ENCODE measurements at regions not wholly inside any gene's neighbourhood (a gene's known extent, or its start where the extent isn't known, plus 50 kb on each side); places are given as distances from the start of the nearest gene placed in this dataset.
A peak's percentile ranks its signal among the peaks of the same experiment; 100 is the strongest.
"Not testable (repeated sequence)": the region's sequence is repeated elsewhere in the genome, so short reads cannot be mapped to it uniquely, and the experiment has no call there.

- DNase-seq = no peak
Measured at GRCh38 chr10:26355241-26355640, 82.9 kb upstream of the APBB1IP start.

GRCh38 chr10:26357203-26357602, 80.9 kb upstream of the APBB1IP start:
- no peak for DNase-seq

- DNase-seq = no peak
Measured at GRCh38 chr10:26358071-26358470, 80.1 kb upstream of the APBB1IP start.

- DNase-seq = no peak
Measured at GRCh38 chr10:26359670-26360069, 78.5 kb upstream of the APBB1IP start.

- DNase-seq = no peak
Measured at GRCh38 chr10:26361351-26361750, 76.8 kb upstream of the APBB1IP start.

- DNase-seq = no peak
Measured at GRCh38 chr10:26361971-26362370, 76.2 kb upstream of the APBB1IP start.

- DNase-seq = no peak
Measured at GRCh38 chr10:26365681-26366358, 72.3 kb upstream of the APBB1IP start.

GRCh38 chr10:26367035-26367434, 71.1 kb upstream of the APBB1IP start:
- not testable (repeated sequence) for DNase-seq

- peak; percentile 2 for DNase-seq
Measured at GRCh38 chr10:26367771-26368170, 70.4 kb upstream of the APBB1IP start.

- no peak for DNase-seq
Measured at GRCh38 chr10:26368463-26368862, 69.7 kb upstream of the APBB1IP start.

GRCh38 chr10:26372513-26373354, 65.4 kb upstream of the APBB1IP start:
- no peak for DNase-seq

GRCh38 chr10:26374426-26374825, 63.7 kb upstream of the APBB1IP start:
- no peak for DNase-seq

- not testable (repeated sequence) for DNase-seq
Measured at GRCh38 chr10:26377224-26377810, 60.8 kb upstream of the APBB1IP start.

- DNase-seq = no peak
Measured at GRCh38 chr10:26378861-26379294, 59.3 kb upstream of the APBB1IP start.

GRCh38 chr10:26380815-26381214, 57.3 kb upstream of the APBB1IP start:
- no peak for DNase-seq

- no peak for DNase-seq
Measured at GRCh38 chr10:26381986-26382385, 56.2 kb upstream of the APBB1IP start.

- no peak for DNase-seq
Measured at GRCh38 chr10:26384600-26384999, 53.5 kb upstream of the APBB1IP start.

- DNase-seq = no peak
Measured at GRCh38 chr10:26385443-26385842, 52.7 kb upstream of the APBB1IP start.

GRCh38 chr10:26386781-26387180, 51.4 kb upstream of the APBB1IP start:
- DNase-seq = no peak

All from fibroblast of skin of back (primary cell).